H1 (cell line): ENCODE measurements at regions not wholly inside any gene's neighbourhood (a gene's known extent, or its start where the extent isn't known, plus 50 kb on each side); places are given as distances from the start of the nearest gene placed in this dataset.

Source experiments
- CTCF ChIP-seq, 3 experiments: IDR thresholded peaks; 1 replicate in 2 of 3; 2 replicates in 1 of 3; pipeline versions ENCODE4 v1.5.1 to v1.6.1; 2011; ENCODE audit warnings: low read length in 3 of 3, mild to moderate bottlenecking in 3 of 3, inconsistent platforms in 2 of 3, low read depth in 1 of 3, moderate library complexity in 1 of 3; ENCODE audit not compliant: insufficient read depth in 1 of 3; ENCODE audit errors: control extremely low read depth in 1 of 3
- POLR2A ChIP-seq, 2 experiments: IDR thresholded peaks; 1 replicate in 1 of 2; 2 replicates in 1 of 2; pipeline ENCODE4 v1.6.1; 2011; ENCODE audit warnings: low read depth in 2 of 2, low read length in 2 of 2, mild to moderate bottlenecking in 2 of 2; ENCODE audit errors: control extremely low read depth in 1 of 2
- SIN3A ChIP-seq, 2 experiments: IDR thresholded peaks in 1 of 2; conservative IDR thresholded peaks in 1 of 2; 2 replicates each; pipeline ENCODE4 v1.6.1; 2011 to 2012; ENCODE audit warnings: low read length in 2 of 2, improper control_type of control experiment in 1 of 2, low read depth in 1 of 2, mild to moderate bottlenecking in 1 of 2

GRCh38 chr6:85372915-85373270, 77.0 kb upstream of the NT5E start:
- TF ChIP-seq SIN3A (conservative IDR thresholded peaks at IDR 0.05 in 1 of 2, IDR thresholded peaks at IDR 0.05 in 1 of 2; ENCODE audit: low read depth in 1 of 2, low read length in 2 of 2) (no peak), CTCF (IDR thresholded peaks at IDR 0.05; ENCODE audit: control extremely low read depth in 1 of 3, insufficient read depth in 1 of 3, low read depth in 1 of 3, low read length in 3 of 3) (no peak), POLR2A (IDR thresholded peaks at IDR 0.05; ENCODE audit: control extremely low read depth in 1 of 2, low read depth in 2 of 2, low read length in 2 of 2) (no peak)
